K562 (cell line): ENCODE measurements at regions not wholly inside any gene's neighbourhood (a gene's known extent, or its start where the extent isn't known, plus 50 kb on each side); places are given as distances from the start of the nearest gene placed in this dataset.

Experiments
- EZH2 ChIP-seq: IDR thresholded peaks from 2 replicates; pipeline ENCODE4 v1.6.1; 2012; ENCODE audit warnings: low read depth, mild to moderate bottlenecking, inconsistent platforms, low read length, borderline replicate concordance
- GATA2 ChIP-seq: sonication (generic); formaldehyde crosslinking; IDR thresholded peaks from 2 replicates; pipeline ENCODE4 v1.4.0; 2020; ENCODE audit warnings: mild to moderate bottlenecking, missing genetic modification reagents
- MXI1 ChIP-seq: IDR thresholded peaks from 2 replicates; pipeline ENCODE4 v1.6.1; 2011; ENCODE audit warnings: low read depth, mild to moderate bottlenecking, improper control_type of control experiment, low read length

DNA sequence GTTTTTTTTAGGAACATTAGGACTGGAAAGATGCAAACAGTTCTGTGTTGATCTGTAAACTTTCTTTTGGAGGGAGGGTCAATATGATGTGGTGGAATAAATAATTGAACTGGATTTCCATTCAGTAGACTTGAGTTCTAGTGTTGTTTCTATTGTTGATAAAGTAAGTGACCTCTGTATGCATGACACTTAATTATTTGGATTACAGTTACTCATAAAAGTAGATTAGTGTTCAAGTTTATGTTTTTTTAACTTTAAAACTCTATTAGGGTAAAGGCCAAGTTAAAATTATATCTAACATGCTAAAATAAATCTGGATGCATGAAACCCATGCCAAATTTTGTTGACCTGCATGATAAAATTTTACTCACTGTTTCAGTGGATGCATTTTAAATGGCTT is 85.4 kb upstream of the NR3C2 start:
- no peak for TF ChIP-seq MXI1
- no peak for TF ChIP-seq EZH2
- TF ChIP-seq GATA2 (CRISPR knock-in tag) = no peak
